ENCODE measurements at regions not wholly inside any gene's neighbourhood (a gene's known extent, or its start where the extent isn't known, plus 50 kb on each side); places are given as distances from the start of the nearest gene placed in this dataset.

DNA sequence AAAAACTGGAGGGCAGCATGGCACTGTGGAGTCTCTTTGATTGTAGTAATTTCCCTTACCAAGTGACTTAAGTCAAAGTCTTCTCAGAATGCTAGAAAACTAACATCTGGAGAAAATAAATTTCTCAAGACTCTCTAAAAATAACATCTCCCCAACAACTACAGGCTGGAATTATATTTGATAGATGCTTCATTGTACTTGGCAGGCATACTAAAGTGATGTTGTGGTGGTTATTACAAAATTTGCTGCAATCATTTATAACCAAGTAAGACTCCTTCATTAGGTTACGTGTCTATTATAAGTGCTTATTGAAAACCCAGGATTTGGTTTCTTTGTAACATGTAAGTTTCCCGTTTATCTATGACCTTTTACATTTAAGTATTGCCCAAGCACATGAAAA, 132.9 kb upstream of the NRIP1 start:
- no CpG with 5 or more reads among the region's 2 CpGs for WGBS (ENCODE audit: insufficient coverage)

DNA sequence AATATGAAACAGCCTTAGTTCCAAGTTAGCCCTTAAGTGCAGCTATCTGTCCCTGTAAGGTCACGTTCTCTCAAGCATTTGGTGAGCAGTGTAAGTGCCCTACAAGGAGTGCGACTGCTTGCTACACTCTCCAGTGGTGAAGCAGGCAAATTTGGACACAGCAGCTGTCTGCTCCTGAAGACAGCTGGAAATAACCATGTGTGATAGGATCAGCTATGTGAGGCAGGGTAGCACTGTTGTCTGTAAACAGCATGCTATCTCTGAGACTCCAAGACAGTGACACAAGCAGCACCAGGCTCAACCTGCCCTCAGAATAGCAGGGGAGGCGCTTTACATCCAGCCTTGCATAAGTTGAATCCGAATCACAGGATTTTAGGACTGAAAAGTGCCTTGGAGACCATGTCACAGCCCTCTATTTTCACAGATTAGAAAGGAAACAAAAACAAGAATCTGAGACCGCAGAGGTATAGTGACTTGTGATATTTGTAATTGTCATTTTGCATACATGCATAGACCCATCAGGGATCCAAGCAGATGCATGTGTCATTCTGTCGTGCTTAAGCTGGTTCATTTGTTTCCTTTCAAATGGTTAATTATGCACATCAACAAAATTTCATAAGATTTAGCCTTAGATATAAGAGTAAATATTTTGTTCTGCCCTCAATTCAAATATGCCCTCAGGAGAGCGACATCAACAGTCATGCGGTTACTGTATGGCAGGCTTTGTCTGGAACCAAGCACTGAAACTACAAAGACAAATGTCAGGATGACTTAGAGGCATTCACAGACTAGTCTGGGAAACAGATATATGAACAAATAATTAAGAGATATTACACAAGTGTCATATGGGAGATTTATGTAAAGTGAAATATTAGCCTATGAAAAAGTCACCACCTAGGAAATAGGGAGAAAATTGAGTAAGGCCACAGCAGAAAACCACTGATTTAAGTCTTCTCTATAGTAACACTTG, 134.9 kb upstream of the NRIP1 start:
- H3K27ac ChIP-seq (ENCODE audit: low read length): peak overlapping the region; percentile 83
- H3K4me3 ChIP-seq (ENCODE audit: low read length): peak overlapping the region; percentile 12
- peak; percentile 77 for DNase-seq
- no peaks in the 10 kb centered on the region for H3K9me3 ChIP-seq (replicated peaks; ENCODE audit: control insufficient read depth, low read depth, low read length)
- no peaks in the 10 kb centered on the region for H3K36me3 ChIP-seq (ENCODE audit: control insufficient read depth, insufficient read depth, low read length)
- H3K27me3 ChIP-seq (ENCODE audit: control insufficient read depth, insufficient read depth, low read length): no peaks in the 10 kb centered on the region
- H3K4me1 ChIP-seq (ENCODE audit: control insufficient read depth, insufficient read depth, low read length): peaks cover 6% of the 10 kb centered on the region
- WGBS (ENCODE audit: insufficient coverage): 67% methylated on average over 3 of the region's 8 CpGs

More for the DNA sequence above, 132.9 kb upstream of the NRIP1 start:
- no peak overlapping the region for H3K27ac ChIP-seq (ENCODE audit: low read length)
- DNase-seq: no peak
- no peaks in the 10 kb centered on the region for H3K36me3 ChIP-seq (ENCODE audit: control insufficient read depth, insufficient read depth, low read length)
- H3K27me3 ChIP-seq (ENCODE audit: control insufficient read depth, insufficient read depth, low read length): no peaks in the 10 kb centered on the region
- H3K4me3 ChIP-seq (ENCODE audit: low read length): no peak overlapping the region
- peaks cover 3% of the 10 kb centered on the region for H3K4me1 ChIP-seq (ENCODE audit: control insufficient read depth, insufficient read depth, low read length)
- no peaks in the 10 kb centered on the region for H3K9me3 ChIP-seq (replicated peaks; ENCODE audit: control insufficient read depth, low read depth, low read length)

DNA sequence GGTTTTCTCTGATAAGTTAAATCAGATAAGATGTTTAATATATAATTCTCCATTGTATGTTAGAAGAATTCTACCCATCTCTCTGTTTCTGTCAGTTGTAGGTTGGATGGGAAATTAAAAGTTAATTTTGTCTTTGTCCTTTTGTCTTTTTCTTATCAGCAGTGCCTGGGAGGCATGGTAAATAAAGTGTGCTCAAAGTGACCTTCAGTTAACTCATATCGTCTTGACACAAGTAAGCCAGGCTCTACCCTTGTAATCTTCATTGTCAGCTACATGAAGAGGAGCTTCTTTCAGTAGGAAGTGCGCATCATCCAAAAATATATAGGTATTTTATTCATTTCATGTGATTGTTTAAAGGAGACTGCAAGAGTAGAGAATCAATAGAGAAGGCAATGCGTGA, 138.9 kb upstream of the NRIP1 start:
- H3K27me3 ChIP-seq (ENCODE audit: control insufficient read depth, insufficient read depth, low read length): no peaks in the 10 kb centered on the region
- H3K4me1 ChIP-seq (ENCODE audit: control insufficient read depth, insufficient read depth, low read length): peaks cover 6% of the 10 kb centered on the region
- 88% methylated on average over 1 of the region's 3 CpGs for WGBS (ENCODE audit: insufficient coverage)
- no peak for DNase-seq
- no peak overlapping the region for H3K27ac ChIP-seq (ENCODE audit: low read length)
- no peaks in the 10 kb centered on the region for H3K9me3 ChIP-seq (replicated peaks; ENCODE audit: control insufficient read depth, low read depth, low read length)
- no peak overlapping the region for H3K4me3 ChIP-seq (ENCODE audit: low read length)
- no peaks in the 10 kb centered on the region for H3K36me3 ChIP-seq (ENCODE audit: control insufficient read depth, insufficient read depth, low read length)

DNA sequence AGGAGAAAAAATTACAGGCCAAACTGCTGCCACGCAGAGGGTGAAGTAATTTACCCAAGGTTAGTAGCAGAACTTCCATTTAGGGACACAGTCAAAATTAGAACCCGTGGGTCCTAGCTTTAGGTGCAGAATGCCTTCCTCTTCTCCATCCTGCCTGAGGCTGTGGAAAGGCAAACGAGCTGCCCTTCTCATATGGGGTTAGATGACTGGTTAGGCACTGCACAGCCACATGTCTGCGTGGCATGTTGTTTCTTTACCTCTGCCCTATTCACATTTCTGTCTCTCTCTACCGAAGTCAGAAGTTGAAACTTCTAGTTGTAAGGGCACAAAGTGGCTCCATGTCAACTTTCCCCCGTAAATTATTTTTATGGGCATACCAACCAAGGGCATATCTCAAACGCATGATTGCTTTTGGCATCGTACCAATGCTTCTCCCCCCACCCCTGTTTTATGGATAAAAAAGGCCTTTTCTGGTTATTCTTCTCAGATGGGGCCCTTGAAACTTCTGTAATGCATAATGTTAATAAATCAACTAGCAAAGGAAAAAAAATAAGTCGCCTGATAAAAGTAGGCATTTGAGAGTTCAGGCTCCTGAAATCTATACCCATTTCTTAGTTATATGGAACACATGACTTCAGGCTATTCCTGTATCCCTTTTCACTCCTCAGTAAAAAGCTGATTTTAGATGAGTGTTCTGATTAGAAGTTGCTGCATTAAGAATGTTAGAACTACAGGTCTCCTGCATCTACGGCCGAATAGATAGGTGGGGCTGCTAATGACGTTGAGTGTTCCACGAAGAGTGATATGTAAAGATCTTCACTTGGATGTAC, 139.6 kb upstream of the NRIP1 start:
- Histone ChIP-seq H3K36me3 (ENCODE audit: control insufficient read depth, insufficient read depth, low read length) (no peaks in the 10 kb centered on the region), H3K4me1 (ENCODE audit: control insufficient read depth, insufficient read depth, low read length) (peaks cover 4% of the 10 kb centered on the region), H3K27ac (ENCODE audit: low read length) (no peak overlapping the region), H3K4me3 (ENCODE audit: low read length) (no peak overlapping the region), H3K27me3 (ENCODE audit: control insufficient read depth, insufficient read depth, low read length) (no peaks in the 10 kb centered on the region), H3K9me3 (replicated peaks; ENCODE audit: control insufficient read depth, low read depth, low read length) (no peaks in the 10 kb centered on the region)
- no peak for DNase-seq
- WGBS (ENCODE audit: insufficient coverage): 96% methylated on average over 4 of the region's 13 CpGs

DNA sequence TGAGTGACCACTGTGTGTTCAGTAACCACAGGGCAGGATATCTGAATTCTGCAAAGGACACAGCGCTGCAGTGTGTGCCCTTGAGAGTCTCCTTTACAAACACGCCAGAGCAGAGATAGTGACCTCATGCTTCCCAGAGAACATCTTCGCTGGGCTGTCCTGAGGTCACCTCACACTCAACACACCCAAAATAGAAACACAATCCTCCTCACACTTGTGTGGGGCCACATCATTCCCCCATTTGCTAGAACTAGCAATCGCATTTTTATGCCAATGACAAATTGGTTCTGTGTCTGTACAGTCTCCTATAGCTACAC, 140.1 kb upstream of the NRIP1 start:
- Histone ChIP-seq H3K4me1 (ENCODE audit: control insufficient read depth, insufficient read depth, low read length) (peaks cover 4% of the 10 kb centered on the region), H3K36me3 (ENCODE audit: control insufficient read depth, insufficient read depth, low read length) (no peaks in the 10 kb centered on the region), H3K4me3 (ENCODE audit: low read length) (no peak overlapping the region), H3K27ac (ENCODE audit: low read length) (no peak overlapping the region), H3K9me3 (replicated peaks; ENCODE audit: control insufficient read depth, low read depth, low read length) (no peaks in the 10 kb centered on the region), H3K27me3 (ENCODE audit: control insufficient read depth, insufficient read depth, low read length) (no peaks in the 10 kb centered on the region)
- no peak for DNase-seq
- WGBS (ENCODE audit: insufficient coverage): 92% methylated on average over 4 of the region's 4 CpGs

DNA sequence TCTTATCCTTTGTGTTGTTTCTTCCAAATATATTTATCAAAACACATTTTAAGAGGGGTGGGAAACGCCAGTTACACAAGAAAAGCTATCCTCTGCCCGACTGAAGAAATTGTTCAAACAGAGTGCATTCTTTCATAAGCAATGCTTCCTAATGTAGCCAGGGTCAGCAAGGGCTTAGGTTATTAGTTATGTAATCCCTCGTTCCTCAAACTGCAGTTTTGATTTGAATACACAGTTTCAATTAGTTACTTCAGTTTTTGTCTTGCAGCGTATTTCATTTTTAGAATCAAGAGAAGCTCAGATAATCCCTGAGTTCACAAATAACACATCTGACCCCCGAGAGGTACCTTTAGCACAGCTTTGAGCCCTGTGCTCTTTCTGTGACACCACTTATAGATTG, 141.7 kb upstream of the NRIP1 start:
- Histone ChIP-seq H3K9me3 (replicated peaks; ENCODE audit: control insufficient read depth, low read depth, low read length) (no peaks in the 10 kb centered on the region), H3K27me3 (ENCODE audit: control insufficient read depth, insufficient read depth, low read length) (no peaks in the 10 kb centered on the region), H3K27ac (ENCODE audit: low read length) (no peak overlapping the region), H3K4me1 (ENCODE audit: control insufficient read depth, insufficient read depth, low read length) (peaks cover 4% of the 10 kb centered on the region), H3K36me3 (ENCODE audit: control insufficient read depth, insufficient read depth, low read length) (no peaks in the 10 kb centered on the region), H3K4me3 (ENCODE audit: low read length) (no peak overlapping the region)
- DNase-seq: peak; percentile 48
- no CpG with 5 or more reads among the region's 5 CpGs for WGBS (ENCODE audit: insufficient coverage)

DNA sequence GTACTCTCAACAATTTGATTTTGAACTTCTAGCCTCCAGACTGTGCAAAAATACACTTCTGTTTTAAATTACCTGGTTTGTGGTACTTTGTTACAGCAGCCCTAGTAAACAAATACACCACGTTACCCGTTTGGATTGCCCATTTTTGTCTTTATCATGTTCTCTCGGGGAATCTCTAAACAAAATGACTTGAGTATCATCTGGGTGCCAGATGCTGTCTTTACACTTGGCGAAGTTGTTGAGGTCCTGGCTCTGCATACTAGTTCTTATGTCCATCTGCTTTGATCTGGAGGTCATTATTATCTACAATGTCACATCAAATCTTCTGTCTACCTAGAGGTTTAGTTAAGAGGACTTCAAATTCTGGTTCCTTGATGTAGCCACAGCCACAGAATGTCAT, 142.4 kb upstream of the NRIP1 start:
- Histone ChIP-seq H3K9me3 (replicated peaks; ENCODE audit: control insufficient read depth, low read depth, low read length) (no peaks in the 10 kb centered on the region), H3K27ac (ENCODE audit: low read length) (no peak overlapping the region), H3K36me3 (ENCODE audit: control insufficient read depth, insufficient read depth, low read length) (no peaks in the 10 kb centered on the region), H3K4me3 (ENCODE audit: low read length) (no peak overlapping the region), H3K4me1 (ENCODE audit: control insufficient read depth, insufficient read depth, low read length) (peaks cover 4% of the 10 kb centered on the region), H3K27me3 (ENCODE audit: control insufficient read depth, insufficient read depth, low read length) (no peaks in the 10 kb centered on the region)
- no peak for DNase-seq
- whole genome bisulfite sequencing (ENCODE audit: insufficient coverage): 76% methylated on average over 3 of the region's 4 CpGs

DNA sequence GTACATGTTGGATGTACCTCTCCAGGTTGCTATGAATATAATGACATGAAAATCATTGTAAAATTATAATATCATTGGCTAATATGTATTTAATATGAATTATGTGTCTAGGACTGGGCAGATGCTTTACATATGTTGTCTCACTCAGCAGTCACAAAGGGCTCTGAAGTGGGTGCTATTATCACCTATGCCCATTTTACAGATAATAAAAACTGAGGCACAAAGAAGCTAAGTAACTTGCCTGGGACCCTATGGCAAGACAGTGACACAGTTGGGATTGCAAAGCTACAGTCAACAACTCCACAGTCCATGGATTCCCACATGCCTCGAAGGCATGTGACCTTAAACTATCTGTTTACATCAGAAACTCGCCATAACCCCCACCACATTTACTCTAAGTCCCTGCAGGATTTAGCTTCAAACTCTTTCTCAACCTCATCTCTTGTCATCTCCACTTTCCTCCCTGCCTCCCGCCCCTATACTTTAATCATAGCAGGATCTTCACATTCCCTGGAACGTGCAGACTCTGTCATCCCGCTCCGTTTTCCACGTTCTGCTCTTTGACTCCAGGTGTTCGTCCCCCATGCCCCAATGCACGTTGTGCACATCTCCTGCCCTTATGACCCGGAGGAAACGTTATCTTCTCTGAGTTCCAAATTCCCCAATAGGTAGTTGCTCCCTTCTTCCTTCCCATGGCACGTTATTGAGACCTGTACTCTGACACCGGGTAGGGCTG, 143.0 kb upstream of the NRIP1 start:
- Histone ChIP-seq H3K27ac (ENCODE audit: low read length) (no peak overlapping the region), H3K4me1 (ENCODE audit: control insufficient read depth, insufficient read depth, low read length) (peaks cover 4% of the 10 kb centered on the region), H3K36me3 (ENCODE audit: control insufficient read depth, insufficient read depth, low read length) (no peaks in the 10 kb centered on the region), H3K9me3 (replicated peaks; ENCODE audit: control insufficient read depth, low read depth, low read length) (no peaks in the 10 kb centered on the region), H3K4me3 (ENCODE audit: low read length) (no peak overlapping the region), H3K27me3 (ENCODE audit: control insufficient read depth, insufficient read depth, low read length) (no peaks in the 10 kb centered on the region)
- WGBS (ENCODE audit: insufficient coverage): 85% methylated on average over 13 of the region's 13 CpGs
- DNase-seq: no peak

DNA sequence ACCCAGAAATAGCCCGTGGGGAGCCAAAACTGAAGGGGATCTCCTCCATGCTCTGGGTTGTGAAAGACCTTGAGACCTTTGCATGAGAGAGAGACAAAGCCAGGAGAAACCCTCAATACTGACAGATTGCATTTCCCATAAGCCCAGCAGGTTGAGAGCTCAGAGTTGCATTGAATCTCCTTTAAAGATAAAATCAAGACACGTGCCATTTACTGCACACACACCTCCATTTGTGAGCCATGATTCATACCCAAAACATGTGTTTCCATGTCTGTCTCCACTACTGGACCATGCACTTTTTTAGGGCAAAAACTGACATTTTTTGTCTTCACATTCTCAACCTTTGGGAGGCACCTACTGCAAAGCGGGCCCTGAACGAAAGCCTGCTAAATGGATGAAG, 144.0 kb upstream of the NRIP1 start:
- no peaks in the 10 kb centered on the region for H3K9me3 ChIP-seq (replicated peaks; ENCODE audit: control insufficient read depth, low read depth, low read length)
- no peak overlapping the region for H3K27ac ChIP-seq (ENCODE audit: low read length)
- no peak for DNase-seq
- H3K4me1 ChIP-seq (ENCODE audit: control insufficient read depth, insufficient read depth, low read length): peaks cover 4% of the 10 kb centered on the region
- no peaks in the 10 kb centered on the region for H3K36me3 ChIP-seq (ENCODE audit: control insufficient read depth, insufficient read depth, low read length)
- H3K4me3 ChIP-seq (ENCODE audit: low read length): no peak overlapping the region
- no peaks in the 10 kb centered on the region for H3K27me3 ChIP-seq (ENCODE audit: control insufficient read depth, insufficient read depth, low read length)
- 76% methylated on average over 1 of the region's 4 CpGs for WGBS (ENCODE audit: insufficient coverage)

DNA sequence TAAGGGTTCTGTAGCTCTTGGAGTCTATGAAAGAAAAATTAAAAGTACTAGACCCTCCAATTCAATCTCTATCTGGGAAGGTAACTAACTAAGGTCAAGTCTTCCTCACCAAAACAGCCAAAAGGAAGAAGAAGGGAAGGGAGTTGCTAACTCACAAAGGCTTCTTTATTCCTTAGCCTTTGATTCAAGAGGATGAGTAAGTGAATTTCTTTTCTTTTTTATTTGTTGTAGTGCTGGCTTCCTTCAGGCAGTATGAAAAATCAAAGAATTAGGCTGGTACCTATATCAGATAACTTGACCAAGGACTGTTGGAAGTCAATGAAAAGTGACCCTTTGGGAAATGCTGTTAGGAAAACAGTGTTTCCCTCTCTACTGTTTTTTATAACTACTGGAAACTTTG, 144.4 kb upstream of the NRIP1 start:
- Histone ChIP-seq H3K27me3 (ENCODE audit: control insufficient read depth, insufficient read depth, low read length) (no peaks in the 10 kb centered on the region), H3K4me1 (ENCODE audit: control insufficient read depth, insufficient read depth, low read length) (peaks cover 2% of the 10 kb centered on the region)

More for the DNA sequence above, 144.4 kb upstream of the NRIP1 start:
- no peaks in the 10 kb centered on the region for H3K36me3 ChIP-seq (ENCODE audit: control insufficient read depth, insufficient read depth, low read length)
- DNase-seq: no peak
- no peaks in the 10 kb centered on the region for H3K9me3 ChIP-seq (replicated peaks; ENCODE audit: control insufficient read depth, low read depth, low read length)
- H3K4me3 ChIP-seq (ENCODE audit: low read length): no peak overlapping the region
- no peak overlapping the region for H3K27ac ChIP-seq (ENCODE audit: low read length)

All from muscle of leg (tissue), 3 donors.